Parathyroid adenoma (tissue), 2 donors: ENCODE measurements at regions not wholly inside any gene's neighbourhood (a gene's known extent, or its start where the extent isn't known, plus 50 kb on each side); places are given as distances from the start of the nearest gene placed in this dataset.

Experiments
- H2AFZ ChIP-seq: fragments of 300-600 bp; sonication (generic); one replicate; pipeline ENCODE4 v1.7.0; 2017; ENCODE audit warnings: antibody characterized with exemption, mild to moderate bottlenecking
- H3K27ac ChIP-seq: fragments of 300-600 bp; sonication (generic); one replicate; pipeline ENCODE4 v1.7.0; 2017
- H3K27me3 ChIP-seq: fragments of 300-600 bp; sonication (generic); one replicate; pipeline ENCODE4 v1.7.0; 2017; ENCODE audit warnings: low read length; ENCODE audit not compliant: control insufficient read depth, insufficient read depth
- H3K36me3 ChIP-seq: fragments of 300-600 bp; sonication (generic); one replicate; pipeline ENCODE4 v1.7.0; 2017; ENCODE audit warnings: low read length; ENCODE audit not compliant: control insufficient read depth, insufficient read depth
- H3K4me1 ChIP-seq: fragments of 300-600 bp; sonication (generic); one replicate; pipeline ENCODE4 v1.7.0; 2017; ENCODE audit warnings: control low read depth
- H3K4me2 ChIP-seq: fragments of 300-600 bp; sonication (generic); one replicate; pipeline ENCODE4 v1.7.0; 2017; ENCODE audit warnings: low read length
- H3K4me3 ChIP-seq: fragments of 300-600 bp; sonication (generic); one replicate; pipeline ENCODE4 v1.7.0; 2017; ENCODE audit warnings: low read depth, low read length
- H3K79me2 ChIP-seq: fragments of 300-600 bp; sonication (generic); one replicate; pipeline ENCODE4 v1.7.0; 2017; ENCODE audit warnings: control low read depth
- H3K9ac ChIP-seq: fragments of 300-600 bp; sonication (generic); one replicate; pipeline ENCODE4 v1.7.0; 2017; ENCODE audit warnings: mild to moderate bottlenecking
- H3K9me3 ChIP-seq: fragments of 300-600 bp; sonication (generic); one replicate; pipeline ENCODE4 v1.7.0; 2017; ENCODE audit warnings: low read length; ENCODE audit not compliant: control insufficient read depth
- CTCF ChIP-seq: fragments of 300-600 bp; sonication (generic); IDR thresholded peaks from one replicate; pipeline ENCODE4 v1.7.0; 2017; ENCODE audit warnings: antibody characterized with exemption, mild to moderate bottlenecking
- donor health status: primary hyperparathyroidism.

GRCh38 chr10:43943818-43944360 is 295.2 kb upstream of the ZNF32 start:
- H3K4me1 ChIP-seq, result no peaks in the 10 kb centered on the region
- H3K36me3 ChIP-seq, result no peaks in the 10 kb centered on the region
- no peak overlapping the region for H2AFZ ChIP-seq
- H3K9ac ChIP-seq, result no peak overlapping the region
- H3K27ac ChIP-seq, result no peak overlapping the region
- H3K79me2 ChIP-seq, result no peaks in the 10 kb centered on the region
- no peak for TF ChIP-seq CTCF
- H3K4me2 ChIP-seq, result no peak overlapping the region
- no peaks in the 10 kb centered on the region for H3K27me3 ChIP-seq
- no peak overlapping the region for H3K4me3 ChIP-seq
- H3K9me3 ChIP-seq, result no peaks in the 10 kb centered on the region

- H3K4me1 ChIP-seq, result no peaks in the 10 kb centered on the region
- no peak overlapping the region for H3K4me3 ChIP-seq
- H3K4me2 ChIP-seq, result no peak overlapping the region
- TF ChIP-seq CTCF, result no peak
- no peak overlapping the region for H2AFZ ChIP-seq
- no peaks in the 10 kb centered on the region for H3K9me3 ChIP-seq
- no peaks in the 10 kb centered on the region for H3K27me3 ChIP-seq
- no peaks in the 10 kb centered on the region for H3K36me3 ChIP-seq
- H3K9ac ChIP-seq, result no peak overlapping the region
- H3K27ac ChIP-seq, result no peak overlapping the region
- H3K79me2 ChIP-seq, result no peaks in the 10 kb centered on the region
These were observed 294.6 kb upstream of the ZNF32 start for GRCh38 chr10:43943119-43943817.

GRCh38 chr10:43942096-43942850 is 293.6 kb upstream of the ZNF32 start:
- Histone ChIP-seq H3K9me3 (no peaks in the 10 kb centered on the region), H3K9ac (no peak overlapping the region), H3K4me2 (no peak overlapping the region), H3K4me1 (no peaks in the 10 kb centered on the region), H3K27me3 (no peaks in the 10 kb centered on the region), H3K27ac (no peak overlapping the region), H3K36me3 (no peaks in the 10 kb centered on the region), H3K4me3 (no peak overlapping the region), H2AFZ (peak overlapping the region; percentile 50), H3K79me2 (no peaks in the 10 kb centered on the region)
- TF ChIP-seq CTCF, result no peak

- no peak for TF ChIP-seq CTCF
- H3K36me3 ChIP-seq, result no peaks in the 10 kb centered on the region
- H3K4me1 ChIP-seq, result no peaks in the 10 kb centered on the region
- no peak overlapping the region for H3K4me3 ChIP-seq
- H3K27ac ChIP-seq, result no peak overlapping the region
- no peak overlapping the region for H3K4me2 ChIP-seq
- no peaks in the 10 kb centered on the region for H3K27me3 ChIP-seq
- H3K79me2 ChIP-seq, result no peaks in the 10 kb centered on the region
- no peak overlapping the region for H2AFZ ChIP-seq
- no peaks in the 10 kb centered on the region for H3K9me3 ChIP-seq
- H3K9ac ChIP-seq, result no peak overlapping the region
These were observed 292.5 kb upstream of the ZNF32 start for GRCh38 chr10:43940898-43941837.
